Glutamatergic neuron (in vitro differentiated cells): ENCODE measurements at regions not wholly inside any gene's neighbourhood (a gene's known extent, or its start where the extent isn't known, plus 50 kb on each side); places are given as distances from the start of the nearest gene placed in this dataset.
"Not testable (repeated sequence)": the region's sequence is repeated elsewhere in the genome, so short reads cannot be mapped to it uniquely, and the experiment has no call there.

Experiments used
- DNase-seq: peaks from one replicate; pipeline ENCODE4 v3.0.0; 2022
- H3K27ac Mint-ChIP-seq: one replicate; pipeline ENCODE4 v1.8.0; 2020; ENCODE audit warnings: mild to moderate bottlenecking, mixed read lengths, inconsistent platforms; ENCODE audit not compliant: unreplicated experiment
- H3K27me3 Mint-ChIP-seq: one replicate; pipeline ENCODE4 v1.8.0; 2020; ENCODE audit warnings: mild to moderate bottlenecking, moderate library complexity, mixed read lengths, inconsistent platforms; ENCODE audit not compliant: unreplicated experiment
- H3K36me3 Mint-ChIP-seq: one replicate; pipeline ENCODE4 v1.8.0; 2020; ENCODE audit warnings: mild to moderate bottlenecking, mixed read lengths, inconsistent platforms; ENCODE audit not compliant: unreplicated experiment
- H3K4me1 Mint-ChIP-seq: one replicate; pipeline ENCODE4 v1.8.0; 2020; ENCODE audit warnings: mild to moderate bottlenecking, low read depth, mixed read lengths, inconsistent platforms; ENCODE audit not compliant: unreplicated experiment
- H3K4me3 Mint-ChIP-seq: one replicate; pipeline ENCODE4 v1.8.0; 2020; ENCODE audit warnings: mild to moderate bottlenecking, mixed read lengths, inconsistent platforms; ENCODE audit not compliant: unreplicated experiment
- H3K9me3 Mint-ChIP-seq: one replicate; pipeline ENCODE4 v1.8.0; 2020; ENCODE audit warnings: mild to moderate bottlenecking, moderate library complexity, mixed read lengths, inconsistent platforms; ENCODE audit not compliant: unreplicated experiment
- CTCF ChIP-seq: fragments of 200-600 bp; sonication (generic); IDR thresholded peaks from one replicate; pipeline ENCODE4 v1.5.0; 2021; ENCODE audit not compliant: partially characterized antibody, unreplicated experiment

- Mint-ChIP-seq H3K27ac (no peak overlapping the region), H3K36me3 (no peaks in the 10 kb centered on the region), H3K4me1 (no peaks in the 10 kb centered on the region), H3K27me3 (peaks cover 2% of the 10 kb centered on the region), H3K9me3 (peaks cover 2% of the 10 kb centered on the region), H3K4me3 (no peak overlapping the region)
- no peak for DNase-seq
- no peak for TF ChIP-seq CTCF
Observed at GRCh38 chr12:46537387-46537955, 164.9 kb upstream of the SLC38A2 start.

- not testable (repeated sequence) for DNase-seq, H3K9me3 Mint-ChIP-seq, H3K4me3 Mint-ChIP-seq, H3K27me3 Mint-ChIP-seq, H3K27ac Mint-ChIP-seq, H3K36me3 Mint-ChIP-seq, H3K4me1 Mint-ChIP-seq
Observed at GRCh38 chr12:46536316-46536715, 163.7 kb upstream of the SLC38A2 start.

GRCh38 chr12:46535907-46536306, 163.3 kb upstream of the SLC38A2 start:
- peaks cover 2% of the 10 kb centered on the region for H3K9me3 Mint-ChIP-seq
- H3K27ac Mint-ChIP-seq: no peak overlapping the region
- no peak for DNase-seq
- H3K27me3 Mint-ChIP-seq: no peaks in the 10 kb centered on the region
- TF ChIP-seq CTCF: no peak
- no peaks in the 10 kb centered on the region for H3K4me1 Mint-ChIP-seq
- no peaks in the 10 kb centered on the region for H3K36me3 Mint-ChIP-seq
- H3K4me3 Mint-ChIP-seq: no peak overlapping the region

GRCh38 chr12:46535376-46535775, 162.8 kb upstream of the SLC38A2 start:
- TF ChIP-seq CTCF: no peak
- DNase-seq: no peak
- Mint-ChIP-seq H3K27ac (no peak overlapping the region), H3K36me3 (no peaks in the 10 kb centered on the region), H3K9me3 (no peaks in the 10 kb centered on the region), H3K4me1 (no peaks in the 10 kb centered on the region), H3K27me3 (no peaks in the 10 kb centered on the region), H3K4me3 (no peak overlapping the region)

GRCh38 chr12:46534327-46534840, 161.8 kb upstream of the SLC38A2 start:
- Mint-ChIP-seq H3K4me3 (no peak overlapping the region), H3K36me3 (no peaks in the 10 kb centered on the region), H3K27ac (no peak overlapping the region), H3K9me3 (peaks cover 2% of the 10 kb centered on the region), H3K4me1 (no peaks in the 10 kb centered on the region), H3K27me3 (no peaks in the 10 kb centered on the region)
- DNase-seq: no peak
- TF ChIP-seq CTCF: no peak

- Mint-ChIP-seq H3K4me1 (no peaks in the 10 kb centered on the region), H3K9me3 (peaks cover 2% of the 10 kb centered on the region), H3K27me3 (no peaks in the 10 kb centered on the region), H3K36me3 (no peaks in the 10 kb centered on the region), H3K4me3 (no peak overlapping the region), H3K27ac (no peak overlapping the region)
- no peak for DNase-seq
- TF ChIP-seq CTCF: no peak
Observed at GRCh38 chr12:46533723-46534122, 161.2 kb upstream of the SLC38A2 start.
